K562 (cell line): ENCODE measurements at regions not wholly inside any gene's neighbourhood (a gene's known extent, or its start where the extent isn't known, plus 50 kb on each side); places are given as distances from the start of the nearest gene placed in this dataset.

ENCODE experiments used
- ATAC-seq: fragments of 200-7000 bp; cut with Tn5 transposase; 3 replicates; pipeline ENCODE4 v1.9.1; 2020; ENCODE audit warnings: moderate library complexity
- BruUV-seq: library from RNA; stranded (reverse); fragments of 400-500 nt; replicated peaks from 2 replicates; lab custom pipeline; 2021; lab: Mats Ljungman, UMichigan
- CTCF ChIA-PET: fragments of 300-600 bp; formaldehyde crosslinking; extraction: SDS; loops from one replicate; lab custom pipeline; 2021; ENCODE audit warnings: low intra/inter-chr PET ratio; lab: Yijun Ruan, JAX
- POLR2A ChIA-PET: fragments of 300-600, 350-650 bp; sonication (Branson Sonifier 250); formaldehyde crosslinking; extraction: SDS; loops from one replicate; lab custom pipeline; 2021; ENCODE audit warnings: antibody characterized with exemption, inconsistent platforms; lab: Yijun Ruan, JAX
- DNase-seq, 4 experiments: peaks; one replicate each; pipeline versions ENCODE4 v3.0.0 to v3.0.0-alpha.2; 2011 to 2018; ENCODE audit warnings: low spot score in 3 of 4, mixed read lengths in 3 of 4; ENCODE audit errors: extremely low read depth in 1 of 4
- FAIRE-seq: peaks from 2 replicates; lab custom pipeline; 2011; peaks lifted over from hg19 to GRCh38; lab: Jason Lieb, UNC
- H2AFZ ChIP-seq: 2 replicates; pipeline ENCODE4 v1.6.0; 2011; ENCODE audit warnings: low read depth, low read length, control low read depth, inconsistent platforms
- H3K27ac ChIP-seq: fragments of 200-600 bp; 3 replicates; pipeline ENCODE4 v1.8.0; 2011; ENCODE audit warnings: low read depth, mild to moderate bottlenecking, control low read depth, inconsistent platforms, low read length, moderate library complexity, mixed read lengths; ENCODE audit errors: extremely low read depth
- H3K27me3 ChIP-seq, 2 experiments: fragments of 300-600 bp in 1 of 2; 2 replicates in 1 of 2; 3 replicates in 1 of 2; pipeline versions ENCODE4 v1.6.0 to v1.8.0; 2011; ENCODE audit warnings: inconsistent platforms in 2 of 2, low read length in 2 of 2, mild to moderate bottlenecking in 1 of 2, mixed read lengths in 1 of 2, moderate library complexity in 1 of 2; ENCODE audit not compliant: control insufficient read depth in 2 of 2, insufficient read depth in 2 of 2
- H3K36me3 ChIP-seq: fragments of 300-600 bp; 3 replicates; pipeline ENCODE4 v1.8.0; 2011; ENCODE audit warnings: mild to moderate bottlenecking, low read length, inconsistent platforms; ENCODE audit not compliant: control insufficient read depth, insufficient read depth
- H3K4me1 ChIP-seq, 2 experiments: fragments of 200-600 bp in 1 of 2; replicated peaks in 1 of 2; 2 replicates in 1 of 2; 3 replicates in 1 of 2; pipeline versions ENCODE4 v1.5.1 to v1.8.0; 2011; ENCODE audit warnings: inconsistent platforms in 2 of 2, low read length in 2 of 2, mild to moderate bottlenecking in 1 of 2, mixed read lengths in 1 of 2, moderate library complexity in 1 of 2; ENCODE audit not compliant: control insufficient read depth in 2 of 2, insufficient read depth in 2 of 2
- H3K4me2 ChIP-seq: 2 replicates; pipeline ENCODE4 v1.6.1; 2011; ENCODE audit warnings: low read length, control low read depth, inconsistent platforms, mixed read lengths; ENCODE audit not compliant: insufficient read depth
- H3K4me3 ChIP-seq: fragments of 200-600 bp; sonication (generic), shearing (Covaris generic); 2 replicates; pipeline ENCODE4 v1.5.1; 2016; ENCODE audit warnings: control low read depth, inconsistent platforms
- H3K79me2 ChIP-seq: fragments of 200-600 bp; 3 replicates; pipeline ENCODE4 v1.8.0; 2011; ENCODE audit warnings: low read length, inconsistent platforms; ENCODE audit not compliant: control insufficient read depth, insufficient read depth
- H3K9ac ChIP-seq, 2 experiments: 2 replicates each; pipeline versions ENCODE4 v1.6.0 to v1.6.1; 2011; ENCODE audit warnings: low read depth in 2 of 2, low read length in 2 of 2, control low read depth in 1 of 2, inconsistent platforms in 1 of 2, mild to moderate bottlenecking in 1 of 2, mixed read lengths in 1 of 2; ENCODE audit not compliant: insufficient read depth in 1 of 2
- H3K9me1 ChIP-seq: one replicate; pipeline ENCODE4 v1.6.0; 2011; ENCODE audit warnings: inconsistent platforms, mild to moderate bottlenecking, low read length, moderate library complexity; ENCODE audit not compliant: control insufficient read depth, insufficient read depth
- H3K9me3 ChIP-seq: replicated peaks from 2 replicates; pipeline ENCODE4 v1.5.1; 2011; ENCODE audit warnings: low read depth, low read length, inconsistent platforms; ENCODE audit not compliant: control insufficient read depth, insufficient read depth
- H4K20me1 ChIP-seq: replicated peaks from 2 replicates; pipeline ENCODE4 v1.6.1; 2011; ENCODE audit warnings: low read length, inconsistent platforms, mixed read lengths; ENCODE audit not compliant: control insufficient read depth, insufficient read depth
- CEBPZ ChIP-seq: fragments of 150-350 bp; IDR thresholded peaks from 2 replicates; pipeline ENCODE4 v1.6.1; 2014; ENCODE audit warnings: low read depth, mild to moderate bottlenecking, low read length, borderline replicate concordance
- EWSR1 ChIP-seq: fragments of 450-650 bp; IDR thresholded peaks from 2 replicates; pipeline ENCODE4 v1.6.1; 2018; ENCODE audit warnings: borderline replicate concordance, mild to moderate bottlenecking, low read depth, moderate library complexity; ENCODE audit not compliant: partially characterized antibody
- FOXO4 ChIP-seq: fragments of 450-650 bp; formaldehyde crosslinking; IDR thresholded peaks from 2 replicates; pipeline ENCODE4 v1.4.0; 2020; ENCODE audit warnings: mild to moderate bottlenecking, moderate library complexity
- NR2C1 ChIP-seq, 2 experiments: fragments of 450-650 bp; IDR thresholded peaks; 2 replicates each; pipeline ENCODE4 v1.6.1; 2017; ENCODE audit warnings: mild to moderate bottlenecking in 2 of 2, antibody characterized with exemption in 1 of 2, inconsistent platforms in 1 of 2, missing compliant biosample characterization in 1 of 2, missing genetic modification characterization in 1 of 2
- PCBP1 ChIP-seq: fragments of 200-400 bp; formaldehyde crosslinking; IDR thresholded peaks from 2 replicates; pipeline ENCODE4 v1.6.1; 2018; ENCODE audit warnings: mild to moderate bottlenecking, low read depth, low read length; ENCODE audit not compliant: poor library complexity, severe bottlenecking
- RHOXF2B ChIP-seq: fragments of 250-450 bp; sonication (Bioruptor Pico); conservative IDR thresholded peaks from 2 replicates; pipeline ENCODE4 v1.5.1; 2021
- STAT6 ChIP-seq: sonication (generic); formaldehyde crosslinking; IDR thresholded peaks from 2 replicates; pipeline ENCODE4 v1.8.1; 2023; ENCODE audit warnings: mild to moderate bottlenecking, missing genetic modification reagents
- TBP ChIP-seq: optimal IDR thresholded peaks from 2 replicates; pipeline ENCODE3; 2011; ENCODE audit warnings: low read depth, low read length, improper control_type of control experiment
- ZBTB33 ChIP-seq: sonication (generic); formaldehyde crosslinking; IDR thresholded peaks from 2 replicates; pipeline ENCODE4 v1.8.1; 2023; ENCODE audit warnings: mild to moderate bottlenecking, missing genetic modification reagents
- ZNF311 ChIP-seq: fragments of 250-450 bp; sonication (Bioruptor Pico); IDR thresholded peaks from 2 replicates; pipeline ENCODE4 v1.4.0; 2020; ENCODE audit warnings: mild to moderate bottlenecking, moderate library complexity
- ZNF584 ChIP-seq: fragments of 200-800 bp; sonication (Bioruptor generic); IDR thresholded peaks from 2 replicates; pipeline ENCODE4 v1.6.1; 2016; ENCODE audit warnings: low read depth, mild to moderate bottlenecking, missing genetic modification characterization, missing compliant biosample characterization
- WGBS: fragments of 100-300 bp; shearing (Covaris generic); methylation state at CpG from one replicate; pipeline ENCODE4 v1.1.6; 2016; ENCODE audit warnings: low coverage, mixed read lengths; ENCODE audit not compliant: insufficient coverage; ENCODE audit errors: missing lambda C conversion rate; 5-methylcytosine and 5-hydroxymethylcytosine counted together
- in situ Hi-C: fragments of 300-500 bp; cut with MboI; formaldehyde crosslinking; loops from 4 replicates; pipeline ENCODE4 v1.15.0; 2018; ENCODE audit warnings: inconsistent platforms, mixed read lengths
- intact Hi-C: fragments of 100-400 bp; cut with micrococcal nuclease; formaldehyde crosslinking; loops from 2 replicates; pipeline ENCODE4 v1.14.2; 2022

GRCh38 chr9:89750117-89750791, 145.4 kb downstream of the GADD45G start:
- FAIRE-seq (no peak), ATAC-seq (no peak), DNase-seq (no peak)
- Histone ChIP-seq H4K20me1 (no peaks in the 10 kb centered on the region; the same call in 1 of the 2 replicates), H3K79me2 (no peaks in the 10 kb centered on the region), H3K9me3 (no peaks in the 10 kb centered on the region), H3K9ac (no peak overlapping the region), H3K27me3 (no peaks in the 10 kb centered on the region), H2AFZ (no peak overlapping the region), H3K4me3 (no peak overlapping the region), H3K36me3 (no peaks in the 10 kb centered on the region), H3K4me1 (no peaks in the 10 kb centered on the region), H3K4me2 (no peak overlapping the region), H3K27ac (no peak overlapping the region), H3K9me1 (no peaks in the 10 kb centered on the region)
- intact Hi-C loops (no loop called here), in situ Hi-C loops (no loop called here)
- POLR2A ChIA-PET: no interaction called here
- 0% methylated on average over 3 of the region's 10 CpGs for WGBS
- CTCF ChIA-PET: no interaction called here
- no TSS peak for BruUV-seq
- no peak for TF ChIP-seq NR2C1 (IDR thresholded peaks at IDR 0.05)
- TF ChIP-seq NR2C1 (tag; IDR thresholded peaks at IDR 0.05): no peak
- no peak for TF ChIP-seq ZBTB33 (CRISPR knock-in tag)
- no peak for TF ChIP-seq RHOXF2B (CRISPR knock-in tag)
- TF ChIP-seq EWSR1: no peak
- no peak for TF ChIP-seq STAT6 (CRISPR knock-in tag)
- no peak for TF ChIP-seq TBP
- TF ChIP-seq FOXO4 (CRISPR knock-in tag): no peak
- no peak for TF ChIP-seq ZNF584 (CRISPR knock-in tag)
- no peak for TF ChIP-seq PCBP1
- TF ChIP-seq ZNF311: no peak
- TF ChIP-seq CEBPZ: no peak
